ENCODE measurements at regions not wholly inside any gene's neighbourhood (a gene's known extent, or its start where the extent isn't known, plus 50 kb on each side); places are given as distances from the start of the nearest gene placed in this dataset.

- POLR2A ChIA-PET, result interaction anchor here (5.6 to 5.9 kb wide), 2 partner anchors 14 to 20 kb away, joined by 69 to 87 read pairs; no protein-coding TSS in a partner anchor
- peaks cover 26% of the 10 kb centered on the region for H3K4me1 ChIP-seq (ENCODE audit: control insufficient read depth, insufficient read depth, low read length)
- 79% methylated on average over 7 of the region's 7 CpGs for WGBS (ENCODE audit: insufficient coverage, insufficient replicate concordance, low lambda C conversion rate, missing lambda C conversion rate)
Observed at GRCh38 chr6:25057111-25057905, 121.5 kb upstream of the RIPOR2 start.

GRCh38 chr6:25058441-25058840 lies 122.7 kb upstream of the RIPOR2 start:
- ChIA-PET RAD21 (ENCODE audit: unreplicated experiment) (no interaction called here), POLR2A (no interaction called here), CTCF (no interaction called here), SMC1A (ENCODE audit: uncharacterized antibody, unreplicated experiment) (no interaction called here)
- Histone ChIP-seq H3K9me3 (replicated peaks; ENCODE audit: control insufficient read depth, insufficient read depth, low read length) (no peaks in the 10 kb centered on the region; the same call in 2 of the 3 replicates), H3K4me3 (no peak overlapping the region), H3K9ac (ENCODE audit: control insufficient read depth, insufficient read depth, low read length) (no peak overlapping the region), H3K27me3 (replicated peaks in 1 of 2; ENCODE audit: control insufficient read depth in 2 of 2, insufficient read depth in 2 of 2, low read length in 1 of 2) (no peaks in the 10 kb centered on the region), H3K79me2 (ENCODE audit: control insufficient read depth, insufficient read depth, low read length) (no peaks in the 10 kb centered on the region), H3K27ac (ENCODE audit: control insufficient read depth, insufficient read depth) (no peak overlapping the region), H2AFZ (ENCODE audit: control insufficient read depth, low read depth, low read length) (no peak overlapping the region), H3K4me1 (ENCODE audit: control insufficient read depth, insufficient read depth, low read length) (peaks cover 21% of the 10 kb centered on the region), H4K20me1 (ENCODE audit: control insufficient read depth, insufficient read depth) (no peaks in the 10 kb centered on the region), H3K4me2 (ENCODE audit: control insufficient read depth, insufficient read depth) (no peak overlapping the region), H3K36me3 (ENCODE audit: control insufficient read depth in 2 of 2, insufficient read depth in 2 of 2, low read length in 1 of 2) (no peaks in the 10 kb centered on the region)
- 74% methylated on average over 5 of the region's 5 CpGs for WGBS (ENCODE audit: insufficient coverage, insufficient replicate concordance, low lambda C conversion rate, missing lambda C conversion rate)
- no peak for TF ChIP-seq KAT2A (conservative IDR thresholded peaks at IDR 0.05; ENCODE audit: control insufficient read depth, low read depth, low read length)
- TF ChIP-seq RUNX3 (IDR thresholded peaks at IDR 0.05; ENCODE audit: low read length), result peak; percentile 53; the same call in 1 of the 2 replicates
- TF ChIP-seq ZNF24 (IDR thresholded peaks at IDR 0.05), result no peak
- TF ChIP-seq BRCA1 (IDR thresholded peaks at IDR 0.05; ENCODE audit: low read depth, low read length), result no peak
- FAIRE-seq, result no peak
- in situ Hi-C loops (cut with MboI), result no loop called here
- intact Hi-C loops (cut with micrococcal nuclease; ENCODE audit: unreplicated experiment), result no loop called here
- DNase-seq (ENCODE audit: low read depth, low spot score), result no peak
- no TSS peak for BruUV-seq (replicated peaks)
- no peak for ATAC-seq

More at GRCh38 chr6:25057111-25057905, 121.5 kb upstream of the RIPOR2 start:
- ChIA-PET CTCF (interaction anchor here (0.6 to 7.8 kb wide), 4 partner anchors 13 to 123 kb away, joined by 3 to 91 read pairs (median 4); no protein-coding TSS in a partner anchor), SMC1A (ENCODE audit: uncharacterized antibody, unreplicated experiment) (interaction anchor here (0.7 to 1.6 kb wide), 6 partner anchors 12 to 52 kb away, joined by 3 to 4 read pairs (median 3); no protein-coding TSS in a partner anchor), RAD21 (ENCODE audit: unreplicated experiment) (interaction anchor here (1.0 kb wide), 1 partner anchor 66 kb away, joined by 4 read pairs; no protein-coding TSS in a partner anchor)
- H3K79me2 ChIP-seq (ENCODE audit: control insufficient read depth, insufficient read depth, low read length), result no peaks in the 10 kb centered on the region
- no peak overlapping the region for H3K9ac ChIP-seq (ENCODE audit: control insufficient read depth, insufficient read depth, low read length)
- no peaks in the 10 kb centered on the region for H3K36me3 ChIP-seq (ENCODE audit: control insufficient read depth in 2 of 2, insufficient read depth in 2 of 2, low read length in 1 of 2)
- H3K4me3 ChIP-seq, result no peak overlapping the region
- TF ChIP-seq SPI1 (IDR thresholded peaks at IDR 0.05; ENCODE audit: borderline replicate concordance, insufficient read depth, low read depth, low read length) (no peak), POLR2AphosphoS2 (IDR thresholded peaks at IDR 0.05; ENCODE audit: low read depth, low read length) (no peak), PML (IDR thresholded peaks at IDR 0.05; ENCODE audit: low read length) (no peak)
- no peaks in the 10 kb centered on the region for H3K27me3 ChIP-seq (replicated peaks in 1 of 2; ENCODE audit: control insufficient read depth in 2 of 2, insufficient read depth in 2 of 2, low read length in 1 of 2)
- ATAC-seq (no peak), FAIRE-seq (no peak), DNase-seq (ENCODE audit: low read depth, low spot score) (no peak)
- no TSS peak for BruUV-seq (replicated peaks)
- no peak overlapping the region for H3K4me2 ChIP-seq (ENCODE audit: control insufficient read depth, insufficient read depth)
- in situ Hi-C loops (cut with MboI), result no loop called here
- no peak overlapping the region for H3K27ac ChIP-seq (ENCODE audit: control insufficient read depth, insufficient read depth)
- intact Hi-C loops (cut with micrococcal nuclease; ENCODE audit: unreplicated experiment), result no loop called here
- H4K20me1 ChIP-seq (ENCODE audit: control insufficient read depth, insufficient read depth), result no peaks in the 10 kb centered on the region
- H2AFZ ChIP-seq (ENCODE audit: control insufficient read depth, low read depth, low read length), result no peak overlapping the region
- no peaks in the 10 kb centered on the region; the same call in 2 of the 3 replicates for H3K9me3 ChIP-seq (replicated peaks; ENCODE audit: control insufficient read depth, insufficient read depth, low read length)

All from GM12878 (cell line).